ENCODE measurements at regions not wholly inside any gene's neighbourhood (a gene's known extent, or its start where the extent isn't known, plus 50 kb on each side); places are given as distances from the start of the nearest gene placed in this dataset.

GRCh38 chr6:170114187-170114945 is 176.5 kb downstream of the DLL1 start:
- no peak for DNase-seq (ENCODE audit: low read depth)
- TF ChIP-seq CTCF (IDR thresholded peaks at IDR 0.05; ENCODE audit: low read length, missing control alignments): no peak

GRCh38 chr6:170113141-170113540 is 177.7 kb downstream of the DLL1 start:
- TF ChIP-seq CTCF (IDR thresholded peaks at IDR 0.05; ENCODE audit: low read length, missing control alignments): no peak
- no peak overlapping the region for H3K4me3 ChIP-seq (replicated peaks; ENCODE audit: low read depth, low read length)
- no peak for DNase-seq (ENCODE audit: low read depth)

More at GRCh38 chr6:170114187-170114945, 176.5 kb downstream of the DLL1 start:
- H3K4me3 ChIP-seq (replicated peaks; ENCODE audit: low read depth, low read length): no peak overlapping the region

DNA sequence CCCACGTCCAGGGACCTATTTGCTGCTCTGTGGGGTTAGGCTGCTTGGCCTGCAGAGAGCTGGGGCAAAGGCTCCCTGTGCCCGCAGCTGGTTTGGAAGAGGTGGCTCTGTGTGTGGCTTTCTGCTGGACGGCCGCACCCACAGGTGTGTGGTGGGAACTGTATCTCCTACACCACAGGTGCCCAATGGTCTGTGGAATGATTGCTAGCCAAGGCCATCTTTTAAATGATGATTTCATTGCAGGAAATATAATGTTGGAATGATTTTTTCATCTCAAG is 178.4 kb downstream of the DLL1 start:
- no peak for DNase-seq (ENCODE audit: low read depth)
- H3K4me3 ChIP-seq (replicated peaks; ENCODE audit: low read depth, low read length): no peak overlapping the region
- no peak for TF ChIP-seq CTCF (IDR thresholded peaks at IDR 0.05; ENCODE audit: low read length, missing control alignments)

DNA sequence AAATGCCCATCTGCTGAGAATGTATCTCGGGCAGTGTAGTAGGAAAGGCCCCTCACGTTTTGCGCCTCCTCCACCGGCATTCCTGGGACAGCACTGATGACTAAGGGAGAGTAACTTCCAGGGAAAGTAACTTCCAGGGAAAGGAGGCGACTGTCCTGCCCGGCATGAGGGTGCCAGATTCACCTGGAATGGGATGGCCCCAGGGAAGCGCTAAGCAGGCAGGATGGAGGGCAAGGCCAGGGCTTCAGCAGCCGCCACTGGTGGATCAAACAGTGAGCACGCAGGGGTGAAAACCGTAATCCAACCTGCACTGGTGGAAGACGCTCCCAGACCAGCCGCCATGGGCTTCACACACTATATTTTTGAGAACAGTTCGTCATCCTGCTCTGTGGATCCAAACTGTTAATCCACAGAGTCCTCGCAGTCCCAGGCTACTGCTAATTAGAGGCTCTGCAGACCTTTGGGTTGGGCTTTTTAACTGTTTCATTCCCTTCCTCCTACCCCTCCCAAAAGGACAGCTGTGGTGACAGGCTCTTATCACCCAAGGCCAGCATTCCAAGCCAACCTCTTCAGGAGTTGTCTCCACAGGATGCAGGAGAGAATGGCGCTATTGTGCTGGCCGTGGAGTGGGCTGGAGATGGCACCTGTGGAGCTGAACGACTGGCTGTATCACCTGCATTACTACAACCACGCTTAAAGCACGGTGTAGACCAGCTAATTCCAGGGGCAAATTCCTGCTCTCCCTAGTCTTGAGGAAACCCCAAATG is 178.9 kb downstream of the DLL1 start:
- no peak for TF ChIP-seq CTCF (IDR thresholded peaks at IDR 0.05; ENCODE audit: low read length, missing control alignments)
- H3K4me3 ChIP-seq (replicated peaks; ENCODE audit: low read depth, low read length): no peak overlapping the region
- DNase-seq (ENCODE audit: low read depth): no peak

GRCh38 chr6:170111141-170111664 is 179.7 kb downstream of the DLL1 start:
- no peak for DNase-seq (ENCODE audit: low read depth)
- H3K4me3 ChIP-seq (replicated peaks; ENCODE audit: low read depth, low read length): no peak overlapping the region
- TF ChIP-seq CTCF (IDR thresholded peaks at IDR 0.05; ENCODE audit: low read length, missing control alignments): no peak

DNA sequence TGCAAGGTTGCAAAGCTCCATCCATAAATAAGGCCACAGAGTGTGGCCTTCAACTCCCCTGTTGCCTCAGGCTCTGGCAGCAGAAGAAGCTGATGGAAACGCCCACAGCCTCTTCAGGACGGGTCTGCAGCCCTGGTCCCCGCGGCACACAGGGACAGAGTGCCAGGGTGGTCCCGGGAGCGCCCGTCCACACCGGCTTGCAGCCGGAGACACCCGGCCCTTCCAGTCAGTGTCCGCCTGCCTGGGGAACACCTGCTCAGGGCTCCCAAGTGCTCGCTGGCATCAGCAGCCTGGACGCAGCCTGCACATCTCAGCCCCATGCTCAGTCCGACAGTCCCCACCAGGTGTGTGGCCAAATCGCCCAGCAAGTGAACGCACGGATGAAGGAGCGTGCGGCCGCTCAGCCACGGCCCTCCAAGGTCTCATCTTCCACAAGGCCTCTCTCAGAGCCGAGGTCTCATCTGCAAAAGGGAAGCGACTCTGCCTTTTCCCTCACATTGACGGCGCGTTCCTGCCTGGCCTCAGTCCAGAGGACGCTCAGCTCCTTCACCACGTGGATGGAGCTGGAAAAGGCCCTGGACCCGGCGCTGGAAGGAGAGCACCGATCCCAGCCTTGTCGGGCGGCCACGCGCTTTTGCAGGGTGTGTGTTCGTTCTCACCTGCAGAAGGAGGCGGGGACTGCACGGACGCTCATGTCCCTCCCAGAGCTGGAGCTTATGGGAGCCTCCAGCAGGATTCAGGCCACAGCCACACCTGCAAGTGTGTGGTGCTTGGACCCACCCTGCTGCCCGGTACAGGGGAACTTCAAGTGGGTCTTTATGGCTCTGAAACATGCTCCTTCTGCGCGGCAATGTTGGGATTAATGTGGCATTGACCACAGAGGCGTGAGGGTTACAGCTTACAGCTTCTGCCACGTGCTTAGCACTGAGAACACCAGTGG is 180.4 kb downstream of the DLL1 start:
- no peak for DNase-seq (ENCODE audit: low read depth)
- H3K4me3 ChIP-seq (replicated peaks; ENCODE audit: low read depth, low read length): no peak overlapping the region
- no peak for TF ChIP-seq CTCF (IDR thresholded peaks at IDR 0.05; ENCODE audit: low read length, missing control alignments)

Measured in fibroblast of pulmonary artery (primary cell).